ENCODE measurements at regions not wholly inside any gene's neighbourhood (a gene's known extent, or its start where the extent isn't known, plus 50 kb on each side); places are given as distances from the start of the nearest gene placed in this dataset.

DNA sequence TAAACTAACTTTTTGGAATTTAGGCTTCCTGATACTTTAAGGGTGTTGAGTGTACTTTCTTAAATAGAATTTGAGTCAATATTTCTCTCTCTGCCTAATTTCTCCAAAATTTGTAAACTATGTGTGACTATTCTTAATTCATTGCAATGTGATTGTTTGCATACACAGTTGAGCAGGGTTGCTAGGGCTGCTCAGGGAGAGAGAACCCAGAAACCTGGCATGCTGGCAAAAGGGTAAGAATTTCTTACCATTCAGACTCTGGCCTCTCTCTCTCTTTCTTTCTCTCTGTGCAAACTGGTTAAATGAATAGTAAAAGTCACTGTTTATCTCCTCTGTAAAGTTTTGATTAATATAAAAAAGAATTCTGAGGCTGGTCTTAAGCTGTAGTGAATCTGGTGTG is 51.0 kb upstream of the NAMPT start:
- H3K4me1 ChIP-seq (ENCODE audit: control insufficient read depth, insufficient read depth, low read length) = no peaks in the 10 kb centered on the region
- ChIA-PET POLR2A (no interaction called here), CTCF (no interaction called here)
- no peak overlapping the region for H3K4me3 ChIP-seq (ENCODE audit: low read depth, low read length)
- no peaks in the 10 kb centered on the region for H3K9me3 ChIP-seq (ENCODE audit: control insufficient read depth, insufficient read depth, low read depth, low read length)
- H3K27ac ChIP-seq (ENCODE audit: extremely low read depth, low read depth, low read length) = no peak overlapping the region
- no peaks in the 10 kb centered on the region for H3K36me3 ChIP-seq (ENCODE audit: control insufficient read depth in 2 of 2, insufficient read depth in 1 of 2, low read length in 2 of 2)
- TF ChIP-seq KLF1 (tag by site-specific recombination; IDR thresholded peaks at IDR 0.05) (no peak), ZNF548 (tag by site-specific recombination; IDR thresholded peaks at IDR 0.05) (no peak), ZNF214 (tag by site-specific recombination; IDR thresholded peaks at IDR 0.05; ENCODE audit: borderline replicate concordance) (no peak), ZNF423 (tag by site-specific recombination; IDR thresholded peaks at IDR 0.05) (no peak), IKZF3 (tag by site-specific recombination; IDR thresholded peaks at IDR 0.05) (no peak), ZNF121 (tag by site-specific recombination; IDR thresholded peaks at IDR 0.05) (no peak), ZNF747 (tag by site-specific recombination; IDR thresholded peaks at IDR 0.05) (no peak), GLIS1 (tag by site-specific recombination; IDR thresholded peaks at IDR 0.05) (no peak), OSR2 (tag by site-specific recombination; IDR thresholded peaks at IDR 0.05) (no peak), ZNF391 (tag by site-specific recombination; IDR thresholded peaks at IDR 0.05; ENCODE audit: borderline replicate concordance, low read depth) (no peak), KLF7 (tag by site-specific recombination; IDR thresholded peaks at IDR 0.05; ENCODE audit: borderline replicate concordance) (no peak), ZFP69B (tag by site-specific recombination; IDR thresholded peaks at IDR 0.05) (no peak), ZEB2 (tag by site-specific recombination; IDR thresholded peaks at IDR 0.05) (no peak)
- TF ChIP-seq, protein P1, sequence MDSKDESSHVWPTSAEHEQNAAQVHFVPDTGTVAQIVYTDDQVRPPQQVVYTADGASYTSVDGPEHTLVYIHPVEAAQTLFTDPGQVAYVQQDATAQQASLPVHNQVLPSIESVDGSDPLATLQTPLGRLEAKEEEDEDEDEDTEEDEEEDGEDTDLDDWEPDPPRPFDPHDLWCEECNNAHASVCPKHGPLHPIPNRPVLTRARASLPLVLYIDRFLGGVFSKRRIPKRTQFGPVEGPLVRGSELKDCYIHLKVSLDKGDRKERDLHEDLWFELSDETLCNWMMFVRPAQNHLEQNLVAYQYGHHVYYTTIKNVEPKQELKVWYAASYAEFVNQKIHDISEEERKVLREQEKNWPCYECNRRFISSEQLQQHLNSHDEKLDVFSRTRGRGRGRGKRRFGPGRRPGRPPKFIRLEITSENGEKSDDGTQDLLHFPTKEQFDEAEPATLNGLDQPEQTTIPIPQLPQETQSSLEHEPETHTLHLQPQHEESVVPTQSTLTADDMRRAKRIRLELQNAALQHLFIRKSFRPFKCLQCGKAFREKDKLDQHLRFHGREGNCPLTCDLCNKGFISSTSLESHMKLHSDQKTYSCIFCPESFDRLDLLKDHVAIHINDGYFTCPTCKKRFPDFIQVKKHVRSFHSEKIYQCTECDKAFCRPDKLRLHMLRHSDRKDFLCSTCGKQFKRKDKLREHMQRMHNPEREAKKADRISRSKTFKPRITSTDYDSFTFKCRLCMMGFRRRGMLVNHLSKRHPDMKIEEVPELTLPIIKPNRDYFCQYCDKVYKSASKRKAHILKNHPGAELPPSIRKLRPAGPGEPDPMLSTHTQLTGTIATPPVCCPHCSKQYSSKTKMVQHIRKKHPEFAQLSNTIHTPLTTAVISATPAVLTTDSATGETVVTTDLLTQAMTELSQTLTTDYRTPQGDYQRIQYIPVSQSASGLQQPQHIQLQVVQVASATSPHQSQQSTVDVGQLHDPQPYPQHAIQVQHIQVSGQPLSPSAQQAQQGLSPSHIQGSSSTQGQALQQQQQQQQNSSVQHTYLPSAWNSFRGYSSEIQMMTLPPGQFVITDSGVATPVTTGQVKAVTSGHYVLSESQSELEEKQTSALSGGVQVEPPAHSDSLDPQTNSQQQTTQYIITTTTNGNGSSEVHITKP (tag by site-specific recombination; IDR thresholded peaks at IDR 0.05) = no peak
- TF ChIP-seq, protein P2, sequence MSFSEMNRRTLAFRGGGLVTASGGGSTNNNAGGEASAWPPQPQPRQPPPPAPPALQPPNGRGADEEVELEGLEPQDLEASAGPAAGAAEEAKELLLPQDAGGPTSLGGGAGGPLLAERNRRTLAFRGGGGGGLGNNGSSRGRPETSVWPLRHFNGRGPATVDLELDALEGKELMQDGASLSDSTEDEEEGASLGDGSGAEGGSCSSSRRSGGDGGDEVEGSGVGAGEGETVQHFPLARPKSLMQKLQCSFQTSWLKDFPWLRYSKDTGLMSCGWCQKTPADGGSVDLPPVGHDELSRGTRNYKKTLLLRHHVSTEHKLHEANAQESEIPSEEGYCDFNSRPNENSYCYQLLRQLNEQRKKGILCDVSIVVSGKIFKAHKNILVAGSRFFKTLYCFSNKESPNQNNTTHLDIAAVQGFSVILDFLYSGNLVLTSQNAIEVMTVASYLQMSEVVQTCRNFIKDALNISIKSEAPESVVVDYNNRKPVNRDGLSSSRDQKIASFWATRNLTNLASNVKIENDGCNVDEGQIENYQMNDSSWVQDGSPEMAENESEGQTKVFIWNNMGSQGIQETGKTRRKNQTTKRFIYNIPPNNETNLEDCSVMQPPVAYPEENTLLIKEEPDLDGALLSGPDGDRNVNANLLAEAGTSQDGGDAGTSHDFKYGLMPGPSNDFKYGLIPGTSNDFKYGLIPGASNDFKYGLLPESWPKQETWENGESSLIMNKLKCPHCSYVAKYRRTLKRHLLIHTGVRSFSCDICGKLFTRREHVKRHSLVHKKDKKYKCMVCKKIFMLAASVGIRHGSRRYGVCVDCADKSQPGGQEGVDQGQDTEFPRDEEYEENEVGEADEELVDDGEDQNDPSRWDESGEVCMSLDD (tag by site-specific recombination; IDR thresholded peaks at IDR 0.05) = no peak
